GM12874 (cell line): ENCODE measurements at regions not wholly inside any gene's neighbourhood (a gene's known extent, or its start where the extent isn't known, plus 50 kb on each side); places are given as distances from the start of the nearest gene placed in this dataset.

Experiments used
- TF ChIP-seq, protein P1 (sequence below): IDR thresholded peaks from 2 replicates; pipeline ENCODE4 v1.5.1; 2011; ENCODE audit warnings: low read depth, mild to moderate bottlenecking, control low read depth, low read length, moderate library complexity; ENCODE audit not compliant: insufficient read depth

DNA sequence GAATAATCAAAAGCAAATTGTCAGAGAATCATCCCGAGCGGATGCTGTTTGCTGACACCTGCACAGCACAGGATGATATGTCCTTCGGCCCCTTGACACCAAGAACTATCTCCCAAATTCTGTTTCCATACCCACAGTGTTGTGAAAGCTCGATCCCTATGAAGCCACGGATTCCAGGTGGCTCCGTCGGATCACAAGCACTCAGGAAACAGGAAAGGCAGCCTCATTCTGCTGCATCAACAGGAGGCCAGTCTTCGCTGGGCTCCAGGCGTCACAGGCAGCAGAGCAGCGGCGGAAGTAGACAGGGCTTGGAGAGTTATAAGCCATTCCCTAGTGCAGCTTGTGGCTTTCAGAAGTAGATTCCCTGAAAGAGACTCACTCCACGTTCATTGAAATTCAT is 342.3 kb downstream of the C6orf118 start:
- TF ChIP-seq, protein P1, sequence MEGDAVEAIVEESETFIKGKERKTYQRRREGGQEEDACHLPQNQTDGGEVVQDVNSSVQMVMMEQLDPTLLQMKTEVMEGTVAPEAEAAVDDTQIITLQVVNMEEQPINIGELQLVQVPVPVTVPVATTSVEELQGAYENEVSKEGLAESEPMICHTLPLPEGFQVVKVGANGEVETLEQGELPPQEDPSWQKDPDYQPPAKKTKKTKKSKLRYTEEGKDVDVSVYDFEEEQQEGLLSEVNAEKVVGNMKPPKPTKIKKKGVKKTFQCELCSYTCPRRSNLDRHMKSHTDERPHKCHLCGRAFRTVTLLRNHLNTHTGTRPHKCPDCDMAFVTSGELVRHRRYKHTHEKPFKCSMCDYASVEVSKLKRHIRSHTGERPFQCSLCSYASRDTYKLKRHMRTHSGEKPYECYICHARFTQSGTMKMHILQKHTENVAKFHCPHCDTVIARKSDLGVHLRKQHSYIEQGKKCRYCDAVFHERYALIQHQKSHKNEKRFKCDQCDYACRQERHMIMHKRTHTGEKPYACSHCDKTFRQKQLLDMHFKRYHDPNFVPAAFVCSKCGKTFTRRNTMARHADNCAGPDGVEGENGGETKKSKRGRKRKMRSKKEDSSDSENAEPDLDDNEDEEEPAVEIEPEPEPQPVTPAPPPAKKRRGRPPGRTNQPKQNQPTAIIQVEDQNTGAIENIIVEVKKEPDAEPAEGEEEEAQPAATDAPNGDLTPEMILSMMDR: no peak

DNA sequence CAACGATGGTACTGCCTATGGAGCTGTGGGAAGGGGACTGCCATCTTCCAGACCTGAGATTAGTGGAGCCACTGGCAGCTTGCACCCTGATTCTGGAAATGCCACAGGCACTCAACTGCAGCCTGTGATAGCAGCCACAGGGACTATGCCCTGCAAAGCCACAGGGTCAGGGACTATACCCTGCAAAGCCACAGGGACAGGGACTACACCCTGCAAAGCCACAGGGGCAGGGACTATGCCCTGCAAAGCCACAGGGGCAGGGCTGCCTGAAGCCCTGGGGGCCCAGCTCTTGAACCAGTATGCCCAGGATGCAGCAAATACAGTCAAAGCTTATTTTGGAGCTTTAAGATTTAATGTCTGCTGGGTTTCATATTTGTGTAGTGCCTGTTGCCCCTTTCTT is 346.6 kb downstream of the C6orf118 start:
- TF ChIP-seq, protein P1: no peak

DNA sequence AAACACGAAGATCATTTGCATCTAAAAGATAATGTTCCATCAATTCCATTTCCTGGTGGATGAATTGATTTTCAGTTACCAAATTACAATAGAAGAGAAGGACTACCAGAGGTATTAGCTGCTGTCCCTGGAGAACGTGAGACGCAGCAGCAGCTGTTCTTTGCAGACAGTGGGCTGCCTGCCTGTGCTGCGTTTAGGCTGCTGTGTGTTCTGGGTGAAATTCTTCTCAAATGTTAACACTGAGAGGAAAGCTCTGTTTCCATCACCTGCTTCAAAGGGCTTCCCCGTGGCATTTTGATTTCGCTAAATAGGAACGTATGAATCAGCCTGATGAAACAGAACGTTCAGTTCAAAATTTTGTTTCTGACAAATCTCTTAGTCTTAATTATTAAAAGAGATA is 362.2 kb downstream of the C6orf118 start:
- TF ChIP-seq, protein P1: no peak

DNA sequence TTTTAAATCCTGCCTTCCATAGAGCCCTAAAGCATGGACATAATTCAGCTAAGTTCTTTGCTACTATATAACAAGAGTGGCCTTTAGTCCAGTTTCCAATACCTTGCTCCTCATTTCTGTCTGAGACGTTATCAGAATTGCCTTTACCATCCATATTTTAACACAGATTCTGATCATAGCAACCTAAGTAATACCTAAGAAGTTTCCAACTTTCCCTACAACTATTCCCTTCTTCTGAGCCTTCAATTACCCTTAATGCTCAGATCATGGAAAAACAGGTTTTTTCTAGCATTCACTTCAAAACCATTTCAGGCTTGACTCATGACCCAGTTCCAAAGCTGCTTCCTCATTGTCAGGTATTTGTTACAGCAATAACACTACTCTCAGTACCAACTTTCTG is 367.1 kb downstream of the C6orf118 start:
- TF ChIP-seq, protein P1: no peak

DNA sequence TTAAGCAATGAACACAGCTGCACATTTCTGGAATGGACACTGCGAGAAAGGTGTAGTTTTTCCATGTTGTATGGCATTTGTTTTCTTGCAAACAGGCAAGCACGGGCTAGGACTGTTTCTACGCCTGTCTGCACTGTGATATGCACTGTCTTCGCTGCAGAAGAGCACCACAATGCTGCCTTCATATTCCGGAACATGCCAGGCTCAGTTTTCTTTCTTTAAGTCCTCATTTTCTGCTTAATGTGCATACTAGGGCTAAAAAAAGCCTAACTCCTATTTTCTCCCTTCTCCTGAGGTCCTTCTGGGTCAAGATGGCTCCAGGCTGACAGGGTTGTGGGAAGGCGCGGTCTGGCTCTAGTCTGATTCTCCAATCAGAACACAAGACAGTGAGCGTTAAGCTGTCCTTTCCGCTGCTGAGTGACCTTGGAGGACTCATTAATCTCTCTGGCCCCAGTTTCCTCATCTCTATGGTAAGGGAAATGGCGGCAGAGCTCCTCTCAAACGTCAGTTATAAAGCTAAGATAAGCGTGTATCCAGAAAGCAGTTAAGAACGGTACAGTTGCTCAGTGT is 379.9 kb downstream of the C6orf118 start:
- TF ChIP-seq, protein P1: no peak

DNA sequence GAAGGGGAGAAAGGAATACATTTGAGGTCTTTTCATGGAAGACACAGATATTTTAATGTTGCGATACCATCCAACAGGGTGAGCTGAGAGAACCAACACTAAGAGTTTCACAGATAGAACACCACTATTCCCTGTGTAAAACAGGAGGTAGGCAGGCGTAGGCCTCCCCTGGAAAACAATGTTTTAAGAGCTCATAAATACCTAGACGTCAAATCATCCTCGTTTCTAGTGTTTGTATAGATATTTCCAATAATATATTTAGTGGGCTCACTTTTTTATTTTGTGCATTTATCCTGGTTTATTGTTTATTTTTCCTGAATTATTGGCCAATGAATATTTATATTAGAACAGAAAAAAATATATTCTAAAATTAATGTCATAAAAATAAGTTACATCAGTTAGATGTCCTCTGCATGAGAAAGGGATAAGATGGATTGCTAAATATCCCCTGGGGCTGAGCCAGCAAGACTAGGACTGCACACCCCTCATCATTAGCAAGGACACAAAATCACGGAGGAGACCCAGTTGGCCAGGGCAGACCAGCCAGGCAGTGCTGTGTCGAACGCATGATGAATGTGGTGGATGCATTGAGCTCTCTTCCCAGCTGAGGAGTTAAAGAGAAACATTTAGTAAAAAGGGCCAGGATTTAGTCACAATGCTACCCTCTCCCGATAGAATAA is 380.5 kb downstream of the C6orf118 start:
- TF ChIP-seq, protein P1: no peak

DNA sequence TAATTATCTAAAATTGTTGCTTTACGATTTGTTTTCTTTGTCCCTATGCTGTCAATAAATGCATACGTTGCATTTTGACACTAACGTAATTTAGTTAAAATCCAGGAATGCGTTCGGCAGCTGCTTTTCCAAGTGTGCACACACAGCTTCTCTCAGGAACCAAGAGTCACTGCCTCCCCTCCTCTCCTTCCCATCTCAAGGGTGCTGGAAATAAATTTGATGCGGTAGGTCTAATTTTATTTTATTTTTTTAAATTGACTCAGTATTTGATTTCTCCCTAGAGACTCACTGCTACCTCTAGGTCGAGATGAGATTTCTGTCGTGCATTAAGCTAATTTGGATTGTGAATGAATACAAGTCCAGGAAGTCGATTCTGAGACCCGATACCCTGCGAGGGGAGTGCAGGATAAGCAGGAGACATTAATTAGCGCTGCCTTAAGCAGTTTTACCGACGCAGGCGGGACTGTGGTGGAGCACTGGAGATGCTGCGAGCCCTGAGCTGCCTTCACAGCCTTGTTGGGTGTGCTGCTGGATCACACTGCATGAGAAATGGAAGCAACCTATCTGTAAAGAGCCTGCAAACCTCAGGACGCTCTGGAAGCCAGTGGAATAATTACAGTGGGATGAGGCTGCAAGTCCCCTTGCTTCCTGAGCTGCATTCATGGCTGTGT is 381.2 kb downstream of the C6orf118 start:
- TF ChIP-seq, protein P1: no peak
